Activated CD4-positive, alpha-beta T cell treated with anti-CD3 and anti-CD28 coated beads, Interleukin-2, amount 10 ng/mL, durations not matched to agents 7 days and 5 days (primary cell): ENCODE measurements at regions not wholly inside any gene's neighbourhood (a gene's known extent, or its start where the extent isn't known, plus 50 kb on each side); places are given as distances from the start of the nearest gene placed in this dataset.
"Not testable (repeated sequence)": the region's sequence is repeated elsewhere in the genome, so short reads cannot be mapped to it uniquely, and the experiment has no call there.

Experiments used
- CTCF ChIA-PET: fragments of 350-600 bp; sonication (Branson Sonifier 250); formaldehyde crosslinking; loops from one replicate; lab custom pipeline; 2021; ENCODE audit warnings: antibody characterized with exemption; lab: Charles Lee
- POLR2A ChIA-PET: fragments of 350-600 bp; sonication (Branson Sonifier 250); formaldehyde crosslinking; loops from one replicate; lab custom pipeline; 2021; ENCODE audit warnings: antibody characterized with exemption; lab: Charles Lee
- DNase-seq: peaks from one replicate; pipeline ENCODE4 v3.0.0-alpha.2; 2020
- H3K27ac Mint-ChIP-seq: one replicate; pipeline ENCODE4 v1.8.0; 2021; ENCODE audit warnings: mild to moderate bottlenecking, moderate library complexity, mixed read lengths
- H3K27me3 Mint-ChIP-seq: one replicate; pipeline ENCODE4 v1.8.0; 2021; ENCODE audit warnings: mixed read lengths
- H3K36me3 Mint-ChIP-seq: one replicate; pipeline ENCODE4 v1.8.0; 2021; ENCODE audit warnings: low read depth, mixed read lengths
- H3K4me1 Mint-ChIP-seq: one replicate; pipeline ENCODE4 v1.8.0; 2021; ENCODE audit warnings: mixed read lengths
- H3K4me3 Mint-ChIP-seq: one replicate; pipeline ENCODE4 v1.8.0; 2021; ENCODE audit warnings: mild to moderate bottlenecking, moderate library complexity, mixed read lengths
- H3K9me3 Mint-ChIP-seq: one replicate; pipeline ENCODE4 v1.8.0; 2021; ENCODE audit warnings: mixed read lengths

- DNase-seq, H3K9me3 Mint-ChIP-seq, H3K4me3 Mint-ChIP-seq, H3K27ac Mint-ChIP-seq, H3K27me3 Mint-ChIP-seq, POLR2A ChIA-PET: not testable (repeated sequence)
- CTCF ChIA-PET = interaction anchor here (0.6 to 1.1 kb wide), 2 partner anchors 11 to 53 kb away, joined by 3 to 4 read pairs; no protein-coding TSS in a partner anchor
- Mint-ChIP-seq H3K36me3 (peaks cover 43% of the 10 kb centered on the region), H3K4me1 (peaks cover 14% of the 10 kb centered on the region)
Observed at GRCh38 chr21:36231444-36231843, 74.8 kb downstream of the DOP1B start.

- H3K4me1 Mint-ChIP-seq = peaks cover 14% of the 10 kb centered on the region
- H3K9me3 Mint-ChIP-seq = no peaks in the 10 kb centered on the region
- CTCF ChIA-PET = no interaction called here
- H3K27ac Mint-ChIP-seq = no peak overlapping the region
- H3K36me3 Mint-ChIP-seq = peaks cover 41% of the 10 kb centered on the region
- no peak overlapping the region for H3K4me3 Mint-ChIP-seq
- DNase-seq = no peak
- H3K27me3 Mint-ChIP-seq = no peaks in the 10 kb centered on the region
- POLR2A ChIA-PET = no interaction called here
Observed at GRCh38 chr21:36232641-36233040, 76.0 kb downstream of the DOP1B start.

- DNase-seq = no peak
- Mint-ChIP-seq H3K9me3 (no peaks in the 10 kb centered on the region), H3K27ac (no peak overlapping the region), H3K4me1 (peaks cover 14% of the 10 kb centered on the region), H3K4me3 (no peak overlapping the region), H3K36me3 (peaks cover 36% of the 10 kb centered on the region), H3K27me3 (no peaks in the 10 kb centered on the region)
- ChIA-PET CTCF (interaction anchor here (0.9 to 1.7 kb wide), 4 partner anchors 11 to 29 kb away, joined by 3 read pairs; no protein-coding TSS in a partner anchor), POLR2A (no interaction called here)
Observed at GRCh38 chr21:36235058-36235582, 78.5 kb downstream of the DOP1B start.

- no peaks in the 10 kb centered on the region for H3K9me3 Mint-ChIP-seq
- H3K4me3 Mint-ChIP-seq = no peak overlapping the region
- peaks cover 17% of the 10 kb centered on the region for H3K4me1 Mint-ChIP-seq
- peaks cover 32% of the 10 kb centered on the region for H3K36me3 Mint-ChIP-seq
- ChIA-PET POLR2A (no interaction called here), CTCF (interaction anchor here (0.5 to 0.9 kb wide), 2 partner anchors 18 to 54 kb away, joined by 3 read pairs; no protein-coding TSS in a partner anchor)
- no peak overlapping the region for H3K27ac Mint-ChIP-seq
- H3K27me3 Mint-ChIP-seq = no peaks in the 10 kb centered on the region
- DNase-seq = no peak
Observed at GRCh38 chr21:36236052-36236730, 79.6 kb downstream of the DOP1B start.

- H3K9me3 Mint-ChIP-seq = no peaks in the 10 kb centered on the region
- no peak overlapping the region for H3K27ac Mint-ChIP-seq
- ChIA-PET CTCF (no interaction called here), POLR2A (no interaction called here)
- H3K27me3 Mint-ChIP-seq = no peaks in the 10 kb centered on the region
- DNase-seq = no peak
- H3K4me3 Mint-ChIP-seq = no peak overlapping the region
- peaks cover 28% of the 10 kb centered on the region for H3K36me3 Mint-ChIP-seq
- H3K4me1 Mint-ChIP-seq = peaks cover 23% of the 10 kb centered on the region
Observed at GRCh38 chr21:36237441-36237840, 80.8 kb downstream of the DOP1B start.

- DNase-seq = no peak
- no peaks in the 10 kb centered on the region for H3K27me3 Mint-ChIP-seq
- ChIA-PET CTCF (no interaction called here), POLR2A (no interaction called here)
- H3K4me3 Mint-ChIP-seq = no peak overlapping the region
- peaks cover 14% of the 10 kb centered on the region for H3K36me3 Mint-ChIP-seq
- H3K4me1 Mint-ChIP-seq = peaks cover 15% of the 10 kb centered on the region
- no peaks in the 10 kb centered on the region for H3K9me3 Mint-ChIP-seq
- H3K27ac Mint-ChIP-seq = no peak overlapping the region
Observed at GRCh38 chr21:36239585-36239984, 80.4 kb upstream of the MORC3 start.

GRCh38 chr21:36241717-36242116 lies 78.3 kb upstream of the MORC3 start:
- no peak for DNase-seq
- peaks cover 12% of the 10 kb centered on the region for H3K4me1 Mint-ChIP-seq
- no peak overlapping the region for H3K27ac Mint-ChIP-seq
- POLR2A ChIA-PET = interaction anchor here (0.7 kb wide), 1 partner anchor 119 kb away, joined by 5 read pairs; no protein-coding TSS in a partner anchor
- H3K9me3 Mint-ChIP-seq = no peaks in the 10 kb centered on the region
- CTCF ChIA-PET = interaction anchor here (0.6 to 1.3 kb wide), 3 partner anchors 10 to 32 kb away, joined by 3 to 4 read pairs (median 3); no protein-coding TSS in a partner anchor
- no peaks in the 10 kb centered on the region for H3K27me3 Mint-ChIP-seq
- H3K4me3 Mint-ChIP-seq = no peak overlapping the region
- H3K36me3 Mint-ChIP-seq = peaks cover 22% of the 10 kb centered on the region

- H3K27me3 Mint-ChIP-seq = no peaks in the 10 kb centered on the region
- POLR2A ChIA-PET = interaction anchor here (0.6 kb wide), 1 partner anchor 93 kb away, joined by 5 read pairs; no protein-coding TSS in a partner anchor
- no peak overlapping the region for H3K27ac Mint-ChIP-seq
- CTCF ChIA-PET = interaction anchor here (1.0 to 1.3 kb wide), 3 partner anchors 9 to 92 kb away, joined by 3 read pairs; no protein-coding TSS in a partner anchor
- H3K4me3 Mint-ChIP-seq = no peak overlapping the region
- no peak for DNase-seq
- H3K36me3 Mint-ChIP-seq = peaks cover 42% of the 10 kb centered on the region
- no peaks in the 10 kb centered on the region for H3K9me3 Mint-ChIP-seq
- peaks cover 24% of the 10 kb centered on the region for H3K4me1 Mint-ChIP-seq
Observed at GRCh38 chr21:36245115-36245514, 74.9 kb upstream of the MORC3 start.

GRCh38 chr21:36245649-36246048 lies 74.3 kb upstream of the MORC3 start:
- Mint-ChIP-seq H3K27ac (no peak overlapping the region), H3K4me3 (no peak overlapping the region), H3K27me3 (no peaks in the 10 kb centered on the region), H3K4me1 (peaks cover 27% of the 10 kb centered on the region), H3K9me3 (no peaks in the 10 kb centered on the region), H3K36me3 (peaks cover 44% of the 10 kb centered on the region)
- ChIA-PET CTCF (interaction anchor here (1.0 to 1.3 kb wide), 3 partner anchors 8 to 93 kb away, joined by 3 read pairs; no protein-coding TSS in a partner anchor), POLR2A (interaction anchor here (0.6 kb wide), 1 partner anchor 94 kb away, joined by 5 read pairs; no protein-coding TSS in a partner anchor)
- DNase-seq = no peak

- Mint-ChIP-seq H3K4me3 (no peak overlapping the region), H3K27ac (no peak overlapping the region), H3K4me1 (peaks cover 24% of the 10 kb centered on the region), H3K36me3 (peaks cover 49% of the 10 kb centered on the region), H3K27me3 (no peaks in the 10 kb centered on the region), H3K9me3 (no peaks in the 10 kb centered on the region)
- CTCF ChIA-PET = interaction anchor here (0.9 to 1.3 kb wide), 5 partner anchors 8 to 17 kb away, joined by 3 read pairs; no protein-coding TSS in a partner anchor
- no peak for DNase-seq
- POLR2A ChIA-PET = no interaction called here
Observed at GRCh38 chr21:36246080-36246631, 73.8 kb upstream of the MORC3 start.

GRCh38 chr21:36247316-36248010 lies 72.5 kb upstream of the MORC3 start:
- Mint-ChIP-seq H3K27me3 (no peaks in the 10 kb centered on the region), H3K27ac (no peak overlapping the region), H3K36me3 (peaks cover 49% of the 10 kb centered on the region), H3K4me1 (peaks cover 18% of the 10 kb centered on the region), H3K9me3 (no peaks in the 10 kb centered on the region), H3K4me3 (no peak overlapping the region)
- CTCF ChIA-PET = interaction anchor here (0.6 to 1.3 kb wide), 3 partner anchors 10 to 99 kb away, joined by 3 to 4 read pairs (median 3); no protein-coding TSS in a partner anchor
- no peak for DNase-seq
- POLR2A ChIA-PET = no interaction called here

- H3K27me3 Mint-ChIP-seq = no peaks in the 10 kb centered on the region
- no peaks in the 10 kb centered on the region for H3K9me3 Mint-ChIP-seq
- ChIA-PET CTCF (interaction anchor here (1.5 kb wide), 1 partner anchor 10 kb away, joined by 5 read pairs; no protein-coding TSS in a partner anchor), POLR2A (no interaction called here)
- DNase-seq = no peak
- peaks cover 32% of the 10 kb centered on the region for H3K4me1 Mint-ChIP-seq
- peaks cover 64% of the 10 kb centered on the region for H3K36me3 Mint-ChIP-seq
- no peak overlapping the region for H3K4me3 Mint-ChIP-seq
- H3K27ac Mint-ChIP-seq = peak overlapping the region; percentile 86
Observed at GRCh38 chr21:36249576-36250422, 70.2 kb upstream of the MORC3 start.
